HT1080 (cell line): ENCODE measurements at regions not wholly inside any gene's neighbourhood (a gene's known extent, or its start where the extent isn't known, plus 50 kb on each side); places are given as distances from the start of the nearest gene placed in this dataset.

Source experiments
- DNase-seq: peaks from one replicate; pipeline ENCODE4 v3.0.0-alpha.2; 2015; ENCODE audit warnings: low read depth

DNA sequence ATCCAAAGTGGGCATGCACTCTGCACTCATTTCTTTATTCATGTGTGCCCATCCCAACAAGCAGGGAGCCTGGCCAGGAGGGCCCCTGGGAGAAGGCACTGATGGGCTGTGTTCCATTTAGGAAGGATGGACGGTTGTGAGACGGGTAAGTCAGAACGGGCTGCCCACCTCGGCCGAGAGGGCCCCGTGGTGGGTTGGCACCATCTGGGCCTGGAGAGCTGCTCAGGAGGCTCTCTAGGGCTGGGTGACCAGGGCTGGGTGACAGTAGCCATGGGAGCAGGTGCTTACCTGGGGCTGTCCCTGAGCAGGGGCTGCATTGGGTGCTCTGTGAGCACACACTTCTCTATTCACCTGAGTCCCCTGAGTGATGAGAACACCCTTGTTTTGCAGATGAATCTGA lies 129.3 kb upstream of the B3GAT1 start:
- no peak for DNase-seq

DNA sequence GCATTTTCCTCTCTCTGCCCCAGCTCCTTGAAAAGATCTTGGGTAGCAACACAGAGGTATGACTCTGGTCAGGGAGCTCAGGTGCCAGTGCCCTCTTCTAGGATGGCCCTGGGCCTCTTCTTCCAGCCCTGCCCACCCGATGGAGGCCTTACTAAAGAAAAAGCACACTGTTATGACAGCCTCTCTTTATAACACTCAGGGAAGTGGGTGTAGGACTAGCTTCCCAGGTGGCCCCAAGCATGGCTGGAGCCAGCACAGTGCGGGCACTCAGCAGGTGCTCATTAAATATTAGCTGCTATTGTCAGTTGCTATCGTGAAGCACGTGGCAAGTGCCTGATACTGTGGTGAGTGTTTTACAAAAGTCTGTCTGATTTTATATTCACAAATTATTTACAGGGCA lies 127.2 kb upstream of the B3GAT1 start:
- DNase-seq: no peak

DNA sequence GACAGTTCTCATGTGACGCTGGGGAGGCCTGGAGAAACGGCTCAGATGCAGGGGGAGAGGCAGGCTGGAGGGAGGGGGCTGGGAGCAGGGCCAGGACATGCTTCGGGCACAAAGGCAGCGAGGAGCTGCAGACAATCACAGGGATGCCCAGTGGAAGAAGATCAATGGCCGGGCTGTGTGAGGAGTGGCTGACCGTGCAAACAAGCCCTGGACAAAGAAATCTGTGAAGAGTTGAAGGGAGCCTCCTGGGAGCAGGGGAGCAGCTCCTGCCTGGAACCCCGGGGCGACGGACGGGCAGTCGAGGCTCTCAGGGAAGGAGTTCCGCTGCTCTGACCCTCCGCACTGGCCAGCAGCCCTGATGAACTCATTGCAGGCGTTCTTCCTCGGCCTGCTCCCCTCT lies 126.7 kb upstream of the B3GAT1 start:
- no peak for DNase-seq

DNA sequence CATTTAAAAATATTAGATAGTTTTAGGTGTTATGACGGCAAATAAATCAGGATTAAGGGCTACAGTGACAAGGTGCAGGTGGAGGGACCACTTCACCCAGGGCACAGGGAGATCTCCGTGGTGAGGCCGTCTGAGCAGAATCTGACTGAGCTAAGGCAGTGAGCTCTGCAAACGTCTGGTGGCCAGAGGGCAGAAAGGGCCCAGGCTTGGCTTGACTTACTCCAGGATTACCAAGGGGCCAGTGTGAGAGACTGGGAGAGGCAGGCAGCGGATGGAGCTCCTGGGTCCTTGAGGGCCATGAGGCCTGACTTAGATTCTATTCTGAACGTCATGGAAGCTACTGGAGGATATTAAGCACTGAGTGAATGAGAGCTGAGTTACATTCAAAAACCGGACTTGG lies 125.9 kb upstream of the B3GAT1 start:
- no peak for DNase-seq

GRCh38 chr11:134537296-134537695 lies 125.3 kb upstream of the B3GAT1 start:
- DNase-seq: no peak

GRCh38 chr11:134536677-134537076 lies 124.6 kb upstream of the B3GAT1 start:
- DNase-seq: no peak

DNA sequence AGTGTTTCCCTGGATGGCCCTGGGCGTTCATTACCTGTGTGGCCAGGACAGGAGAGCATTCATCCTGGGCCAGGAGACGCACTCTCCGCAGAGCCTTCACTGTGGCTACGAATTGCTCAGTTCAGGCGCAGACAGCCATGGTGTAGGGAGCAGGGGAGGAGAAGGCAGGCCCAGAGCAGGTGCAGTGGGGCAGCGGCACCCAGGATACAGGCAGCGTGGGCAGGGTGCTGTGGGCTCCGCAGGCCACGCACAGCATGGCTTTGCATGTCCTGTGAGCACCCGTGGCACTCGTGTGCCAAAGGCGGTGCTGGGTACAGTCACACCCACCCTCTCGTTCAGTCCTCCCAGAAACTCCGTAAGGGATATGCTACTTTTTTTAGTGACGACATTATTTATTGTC lies 124.2 kb upstream of the B3GAT1 start:
- DNase-seq: no peak

GRCh38 chr11:134535029-134536025 lies 123.3 kb upstream of the B3GAT1 start:
- no peak for DNase-seq

DNA sequence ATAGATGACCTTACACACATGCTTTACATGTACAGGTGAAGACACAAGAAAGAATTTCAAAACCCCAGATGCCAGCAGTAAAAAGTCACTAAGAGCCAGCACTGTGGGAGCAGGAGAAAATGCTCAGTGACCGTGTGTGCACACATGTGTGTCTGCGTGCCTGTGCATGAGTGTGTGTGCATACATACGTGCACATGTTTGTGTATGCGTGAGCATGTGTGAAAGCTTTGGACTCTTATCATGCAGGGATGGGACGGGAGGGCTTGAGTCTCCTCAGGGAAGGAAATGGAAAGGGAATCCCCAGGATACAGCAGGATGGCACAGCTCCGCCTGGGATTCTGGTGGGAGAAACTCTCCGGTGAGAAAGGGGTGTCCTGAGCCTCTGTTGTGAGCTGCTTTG lies 121.5 kb upstream of the B3GAT1 start:
- DNase-seq: no peak

GRCh38 chr11:134532921-134533421 lies 120.9 kb upstream of the B3GAT1 start:
- no peak for DNase-seq

- DNase-seq: no peak
These were observed 120.3 kb upstream of the B3GAT1 start for GRCh38 chr11:134532131-134532920.

DNA sequence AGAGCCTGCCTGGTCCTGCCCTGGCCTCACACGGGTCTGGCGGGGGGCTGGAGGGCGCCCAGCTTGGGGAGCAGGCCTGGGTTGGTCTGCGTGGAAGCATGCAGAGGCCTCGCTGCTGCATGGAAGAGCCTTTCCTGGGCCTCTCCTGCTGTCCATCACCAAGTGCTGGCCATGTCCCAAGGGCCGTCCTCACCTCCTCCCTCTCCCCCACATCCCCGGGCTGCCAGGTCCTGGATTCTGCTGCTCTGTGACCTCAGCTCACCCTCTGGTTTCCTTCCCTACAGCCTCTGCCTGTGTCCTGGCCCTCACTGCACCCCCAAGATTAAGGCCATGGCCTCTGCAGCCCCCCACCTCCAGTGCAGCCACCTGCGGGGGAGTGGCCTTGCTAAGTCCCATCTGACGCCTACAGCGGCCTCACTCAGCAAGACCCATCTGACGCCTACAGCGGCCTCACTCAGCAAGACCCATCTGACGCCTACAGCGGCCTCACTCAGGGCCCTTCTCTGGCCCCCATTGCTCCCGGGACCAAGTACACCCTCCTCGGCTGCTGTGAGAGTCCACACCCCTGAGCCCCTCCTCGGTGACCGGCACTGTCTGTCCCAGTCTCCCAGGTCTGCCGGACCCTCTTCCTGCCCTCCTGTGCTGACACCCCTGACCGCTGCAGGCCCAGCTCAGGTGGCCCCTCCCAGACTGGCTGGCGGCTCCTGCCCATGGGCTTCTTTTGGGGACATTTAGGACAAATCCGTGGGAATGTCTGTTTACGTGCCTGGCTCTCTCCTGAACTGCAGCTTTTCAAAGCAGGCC lies 119.5 kb upstream of the B3GAT1 start:
- no peak for DNase-seq

DNA sequence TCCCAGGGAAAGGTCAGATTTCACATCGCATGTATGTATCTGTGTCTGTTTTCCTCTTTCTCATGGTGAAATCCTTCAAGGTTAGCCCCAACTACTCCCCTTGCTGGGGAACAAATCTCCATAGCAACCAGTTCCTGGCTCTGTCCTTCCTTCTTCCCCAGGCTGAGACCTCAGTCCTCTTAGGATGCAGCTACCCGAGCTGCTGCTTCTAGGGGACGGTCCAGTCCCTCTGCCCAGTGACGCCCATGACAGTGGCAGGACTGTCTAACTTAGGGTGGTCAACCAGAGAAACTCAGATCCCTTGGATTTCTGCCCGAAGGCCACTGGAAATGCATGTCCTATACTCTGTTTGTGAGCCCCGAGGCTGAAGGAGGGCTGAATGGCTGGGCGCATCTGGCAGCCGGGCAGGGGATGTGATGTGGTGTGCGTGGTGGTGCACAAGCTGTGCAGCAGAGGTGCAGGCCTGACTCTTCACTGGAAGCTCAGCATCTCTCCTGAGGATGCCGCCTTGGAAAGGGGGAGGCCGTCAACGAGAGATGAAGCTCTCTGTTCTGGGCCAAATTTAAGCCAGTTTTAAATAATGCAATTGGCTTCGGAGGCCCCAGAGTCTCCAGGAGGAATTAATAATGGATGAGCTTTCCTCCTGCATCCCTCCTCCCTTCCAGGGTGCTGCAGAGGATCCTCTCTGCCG lies 118.7 kb upstream of the B3GAT1 start:
- DNase-seq: no peak

DNA sequence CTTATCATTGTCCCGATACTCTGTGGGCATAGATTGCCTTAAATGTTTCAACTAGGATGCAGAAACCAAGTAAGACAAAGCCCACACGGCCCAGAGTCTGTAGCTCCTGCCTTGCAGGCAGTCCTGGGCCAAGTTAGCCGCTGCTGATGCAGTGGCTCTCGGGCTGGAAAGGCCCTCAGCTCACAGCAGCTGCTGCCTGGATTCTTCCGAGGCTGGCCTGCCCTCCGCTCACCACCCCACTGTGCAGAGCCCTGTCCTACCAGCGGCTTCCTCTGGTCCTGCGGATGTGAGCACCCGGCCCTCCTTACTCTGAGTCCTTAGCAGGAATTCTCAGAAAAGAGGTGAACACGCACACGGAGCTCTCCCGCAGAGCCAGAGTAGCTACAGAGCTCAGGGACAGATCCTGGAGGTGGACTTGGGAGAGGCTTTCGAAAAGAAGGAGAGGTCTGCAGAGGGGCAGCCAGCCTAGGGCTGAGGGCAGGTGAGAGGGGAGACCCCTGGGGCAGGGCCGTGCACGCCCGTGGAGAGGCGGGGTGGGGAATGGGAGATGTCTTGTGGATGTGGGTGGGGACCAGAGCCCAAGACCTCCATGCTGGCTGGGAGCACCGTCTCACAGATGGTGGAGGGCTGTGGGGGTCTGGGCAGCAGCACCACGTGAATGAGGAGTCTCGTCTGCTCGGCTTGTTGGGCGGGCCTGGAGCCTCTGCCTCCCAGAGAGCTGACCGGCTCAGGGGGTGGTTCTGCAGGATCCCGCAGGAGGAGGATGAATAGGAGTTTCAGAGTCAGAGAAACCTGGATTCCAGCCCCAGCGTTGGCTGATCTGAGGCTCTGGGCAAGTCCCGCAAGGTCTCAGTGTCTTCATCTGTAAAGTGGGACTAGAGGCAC lies 117.4 kb upstream of the B3GAT1 start:
- no peak for DNase-seq

- DNase-seq: no peak
These were observed 116.4 kb upstream of the B3GAT1 start for GRCh38 chr11:134528453-134528852.

- DNase-seq: no peak
These were observed 115.6 kb upstream of the B3GAT1 start for GRCh38 chr11:134527382-134528243.

DNA sequence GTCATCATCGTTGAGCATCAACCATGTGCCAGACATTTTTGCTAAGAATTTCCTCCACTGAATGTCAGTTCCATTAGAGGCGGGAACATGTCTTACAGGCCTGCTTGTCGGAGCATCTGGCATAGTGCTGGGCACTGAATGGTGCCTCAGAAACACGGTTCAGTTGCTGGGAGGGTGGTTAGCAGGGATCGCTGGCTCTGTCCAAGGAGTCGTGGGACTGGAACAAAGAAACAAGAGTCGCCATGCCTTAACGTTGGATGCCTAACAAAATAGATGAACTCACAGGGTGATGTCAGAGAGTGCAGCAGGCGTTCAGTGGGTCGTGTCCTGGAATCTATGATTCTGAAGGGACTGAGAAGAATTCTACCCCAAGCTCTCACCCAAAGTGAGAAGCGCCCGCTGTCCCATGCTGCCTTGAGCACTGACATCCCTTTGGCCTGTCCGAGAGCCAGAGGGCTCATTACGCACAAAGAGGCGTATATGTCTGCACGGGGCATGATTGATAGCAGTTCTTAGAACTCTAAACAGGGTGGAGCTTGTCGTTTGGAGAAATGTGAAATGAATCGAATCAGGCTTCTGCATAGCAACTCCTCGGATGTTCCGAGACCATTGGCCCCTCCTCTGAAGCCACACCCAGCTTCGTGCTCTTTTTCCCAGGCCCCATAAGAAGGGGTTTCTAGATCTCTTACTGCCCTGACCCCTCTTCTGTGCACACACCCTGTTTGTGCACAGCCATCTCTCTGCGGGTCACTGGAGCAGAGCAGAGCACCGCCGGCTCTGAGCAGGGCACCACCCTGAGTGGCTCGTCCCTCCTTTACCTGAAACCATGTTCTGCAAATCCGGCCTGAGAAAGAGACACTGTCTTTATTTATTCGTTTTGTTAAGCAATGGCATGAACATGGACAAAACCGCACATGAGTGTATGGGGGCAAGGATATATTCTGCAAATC lies 113.1 kb upstream of the B3GAT1 start:
- DNase-seq: no peak

DNA sequence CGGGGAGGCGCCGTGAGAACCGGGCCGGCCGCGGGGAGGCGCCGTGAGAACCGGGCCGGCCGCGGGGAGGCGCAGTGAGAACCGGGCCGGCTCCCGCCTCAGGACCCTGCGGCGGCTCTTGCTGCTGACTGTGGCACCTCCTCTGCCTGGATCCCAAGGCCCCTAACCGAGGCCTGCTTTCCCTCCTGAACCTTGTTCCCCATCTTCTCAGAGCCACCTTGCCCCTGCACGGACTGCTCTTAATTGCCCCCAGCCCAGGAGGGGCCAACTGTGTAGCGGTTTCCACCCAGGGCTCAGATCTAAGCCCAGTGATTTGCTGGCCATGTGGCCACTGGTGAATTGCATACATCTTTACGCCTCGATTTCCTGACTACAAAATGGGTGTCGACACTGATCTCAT lies 112.2 kb upstream of the B3GAT1 start:
- DNase-seq: no peak
